ENCODE measurements at regions not wholly inside any gene's neighbourhood (a gene's known extent, or its start where the extent isn't known, plus 50 kb on each side); places are given as distances from the start of the nearest gene placed in this dataset.

DNA sequence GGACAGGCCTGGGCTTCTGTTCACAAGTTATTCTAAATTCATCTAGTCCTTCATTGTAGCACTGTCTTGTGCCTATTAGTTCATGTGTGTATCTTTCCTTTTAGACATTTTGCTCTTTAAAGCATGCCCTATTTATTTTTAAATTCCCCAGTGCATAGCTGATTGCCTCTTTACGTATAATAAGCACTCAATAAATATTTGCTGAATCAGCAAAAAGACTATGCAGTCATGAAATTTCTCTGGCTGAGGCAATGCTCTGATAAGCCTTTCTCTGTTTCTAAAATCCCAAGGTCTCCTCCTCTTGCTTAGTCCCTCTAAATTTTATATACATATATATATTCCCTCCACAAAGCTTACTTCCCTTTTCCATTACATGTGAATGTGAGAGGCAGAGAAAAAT is 315.9 kb upstream of the PCSK5 start:
- TF ChIP-seq, protein P1, sequence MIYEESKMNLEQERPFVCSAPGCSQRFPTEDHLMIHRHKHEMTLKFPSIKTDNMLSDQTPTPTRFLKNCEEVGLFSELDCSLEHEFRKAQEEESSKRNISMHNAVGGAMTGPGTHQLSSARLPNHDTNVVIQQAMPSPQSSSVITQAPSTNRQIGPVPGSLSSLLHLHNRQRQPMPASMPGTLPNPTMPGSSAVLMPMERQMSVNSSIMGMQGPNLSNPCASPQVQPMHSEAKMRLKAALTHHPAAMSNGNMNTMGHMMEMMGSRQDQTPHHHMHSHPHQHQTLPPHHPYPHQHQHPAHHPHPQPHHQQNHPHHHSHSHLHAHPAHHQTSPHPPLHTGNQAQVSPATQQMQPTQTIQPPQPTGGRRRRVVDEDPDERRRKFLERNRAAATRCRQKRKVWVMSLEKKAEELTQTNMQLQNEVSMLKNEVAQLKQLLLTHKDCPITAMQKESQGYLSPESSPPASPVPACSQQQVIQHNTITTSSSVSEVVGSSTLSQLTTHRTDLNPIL (CRISPR knock-in tag; IDR thresholded peaks at IDR 0.05; ENCODE audit: low read depth) = no peak
- TF ChIP-seq RARB (CRISPR knock-in tag; IDR thresholded peaks at IDR 0.05) (no peak), ZFP3 (CRISPR knock-in tag; IDR thresholded peaks at IDR 0.05) (no peak), ZNF8 (CRISPR knock-in tag; IDR thresholded peaks at IDR 0.05) (no peak), BACH2 (CRISPR knock-in tag; IDR thresholded peaks at IDR 0.05; ENCODE audit: borderline replicate concordance) (no peak), ARNTL (CRISPR knock-in tag; IDR thresholded peaks at IDR 0.05; ENCODE audit: borderline replicate concordance, low read depth) (no peak)

Measured in SK-N-SH treated with all-trans-retinoic acid at 6 μM for 48 hours (cell line).